ENCODE measurements at regions not wholly inside any gene's neighbourhood (a gene's known extent, or its start where the extent isn't known, plus 50 kb on each side); places are given as distances from the start of the nearest gene placed in this dataset.

DNA sequence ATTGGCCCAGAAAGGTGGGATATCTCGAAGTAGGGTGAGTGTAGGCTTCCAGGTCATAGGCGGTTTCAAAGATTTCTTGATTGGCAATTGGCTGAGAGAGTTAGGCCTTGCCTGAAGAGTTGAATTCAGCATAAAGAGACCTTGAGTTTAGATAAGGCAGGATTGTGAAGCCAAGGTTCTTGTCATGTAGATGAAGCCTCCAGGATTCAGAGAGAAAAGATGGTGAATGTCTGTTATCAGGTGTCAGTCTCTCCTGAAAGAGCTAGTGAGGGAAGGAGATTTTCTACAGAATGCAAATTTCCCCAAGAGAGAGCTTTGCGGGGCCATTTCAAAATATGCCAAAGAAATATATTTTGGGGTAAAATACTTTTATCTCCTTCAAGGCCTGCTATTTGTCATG lies 217.0 kb upstream of the TLE3 start:
- H3K4me3 ChIP-seq (ENCODE audit: low read depth, poor library complexity, severe bottlenecking): no peak overlapping the region
- TF ChIP-seq POLR2A (IDR thresholded peaks at IDR 0.05): no peak
- TF ChIP-seq, protein P1, sequence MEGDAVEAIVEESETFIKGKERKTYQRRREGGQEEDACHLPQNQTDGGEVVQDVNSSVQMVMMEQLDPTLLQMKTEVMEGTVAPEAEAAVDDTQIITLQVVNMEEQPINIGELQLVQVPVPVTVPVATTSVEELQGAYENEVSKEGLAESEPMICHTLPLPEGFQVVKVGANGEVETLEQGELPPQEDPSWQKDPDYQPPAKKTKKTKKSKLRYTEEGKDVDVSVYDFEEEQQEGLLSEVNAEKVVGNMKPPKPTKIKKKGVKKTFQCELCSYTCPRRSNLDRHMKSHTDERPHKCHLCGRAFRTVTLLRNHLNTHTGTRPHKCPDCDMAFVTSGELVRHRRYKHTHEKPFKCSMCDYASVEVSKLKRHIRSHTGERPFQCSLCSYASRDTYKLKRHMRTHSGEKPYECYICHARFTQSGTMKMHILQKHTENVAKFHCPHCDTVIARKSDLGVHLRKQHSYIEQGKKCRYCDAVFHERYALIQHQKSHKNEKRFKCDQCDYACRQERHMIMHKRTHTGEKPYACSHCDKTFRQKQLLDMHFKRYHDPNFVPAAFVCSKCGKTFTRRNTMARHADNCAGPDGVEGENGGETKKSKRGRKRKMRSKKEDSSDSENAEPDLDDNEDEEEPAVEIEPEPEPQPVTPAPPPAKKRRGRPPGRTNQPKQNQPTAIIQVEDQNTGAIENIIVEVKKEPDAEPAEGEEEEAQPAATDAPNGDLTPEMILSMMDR (IDR thresholded peaks at IDR 0.05): no peak
- intact Hi-C loops (cut with DNase I; ENCODE audit: low total_unique reads): no loop called here
- no peak for DNase-seq (ENCODE audit: low spot score in 2 of 2)
- WGBS, 2 donors: 91 to 99% methylated on average over 3 of the region's 3 CpGs

- no peak for TF ChIP-seq POLR2A (IDR thresholded peaks at IDR 0.05)
- TF ChIP-seq, protein P1 (IDR thresholded peaks at IDR 0.05): no peak
- no peak for DNase-seq (ENCODE audit: low spot score in 2 of 2)
- intact Hi-C loops (cut with DNase I; ENCODE audit: low total_unique reads): no loop called here
- 90 to 92% methylated on average over 3 of the region's 3 CpGs for WGBS, 2 donors
- no peak overlapping the region for H3K4me3 ChIP-seq (ENCODE audit: low read depth, poor library complexity, severe bottlenecking)
Measured at GRCh38 chr15:70314018-70314354, 216.3 kb upstream of the TLE3 start.

GRCh38 chr15:70313099-70314017 lies 215.6 kb upstream of the TLE3 start:
- DNase-seq (ENCODE audit: low spot score in 2 of 2): no peak
- H3K4me3 ChIP-seq (ENCODE audit: low read depth, poor library complexity, severe bottlenecking): no peak overlapping the region
- intact Hi-C loops (cut with DNase I; ENCODE audit: low total_unique reads): no loop called here
- TF ChIP-seq, protein P1 (IDR thresholded peaks at IDR 0.05): no peak
- no peak for TF ChIP-seq POLR2A (IDR thresholded peaks at IDR 0.05)
- 92 to 93% methylated on average over 9 of the region's 9 CpGs for WGBS, 2 donors

DNA sequence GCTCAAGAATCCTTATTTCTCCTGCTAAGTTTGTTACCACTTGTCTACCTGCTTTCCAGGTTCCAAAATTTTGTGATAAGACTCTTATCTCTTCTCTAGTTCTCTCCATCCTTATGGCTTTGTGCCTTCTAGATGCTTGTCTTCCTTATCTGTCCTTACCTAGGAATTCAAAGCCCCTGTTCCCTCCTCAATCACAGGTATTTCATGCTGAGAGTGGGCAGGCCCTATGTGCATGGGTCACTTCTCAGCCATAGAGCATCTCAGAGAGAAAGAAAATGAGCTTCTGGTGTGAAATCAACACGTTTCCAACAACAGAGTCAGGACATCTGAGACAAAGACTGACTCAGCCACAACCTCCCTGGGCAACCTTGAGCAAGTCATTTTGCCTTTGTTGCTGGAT lies 214.1 kb upstream of the TLE3 start:
- 76 to 91% methylated on average over 1 of the region's 1 CpG for WGBS, 2 donors
- intact Hi-C loops (cut with DNase I; ENCODE audit: low total_unique reads): no loop called here
- no peak overlapping the region for H3K4me3 ChIP-seq (ENCODE audit: low read depth, poor library complexity, severe bottlenecking)
- no peak for DNase-seq (ENCODE audit: low spot score in 2 of 2)
- TF ChIP-seq POLR2A (IDR thresholded peaks at IDR 0.05): no peak
- TF ChIP-seq, protein P1 (IDR thresholded peaks at IDR 0.05): no peak

DNA sequence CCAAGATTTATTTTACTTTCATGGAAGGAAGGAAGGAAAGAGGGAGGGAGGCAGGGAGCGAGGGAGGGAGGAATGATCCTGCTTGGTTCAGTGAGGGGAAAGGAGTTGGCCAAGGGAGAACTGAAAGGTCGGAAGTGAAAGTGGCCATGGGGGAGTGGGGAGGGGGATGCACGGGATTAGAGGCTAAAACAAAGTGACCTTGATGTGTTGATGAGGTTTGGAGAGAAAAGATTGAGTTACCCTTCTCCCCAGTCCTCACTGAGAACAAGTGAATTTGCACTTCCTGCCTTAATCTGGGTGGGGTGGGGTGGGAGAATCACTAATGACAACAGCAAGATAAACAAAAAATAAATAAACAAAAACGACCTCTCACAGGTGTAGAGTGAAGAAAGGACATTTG lies 212.0 kb upstream of the TLE3 start:
- no peak for DNase-seq (ENCODE audit: low spot score in 2 of 2)
- 56% methylated on average over 4 of the region's 4 CpGs for WGBS, 2 donors
- intact Hi-C loops (cut with DNase I; ENCODE audit: low total_unique reads): no loop called here

More for the DNA sequence above, 212.0 kb upstream of the TLE3 start:
- no peak for TF ChIP-seq POLR2A (IDR thresholded peaks at IDR 0.05)
- TF ChIP-seq, protein P1 (IDR thresholded peaks at IDR 0.05): no peak
- no peak overlapping the region for H3K4me3 ChIP-seq (ENCODE audit: low read depth, poor library complexity, severe bottlenecking)
